IPS-15b (cell line): ENCODE measurements at regions not wholly inside any gene's neighbourhood (a gene's known extent, or its start where the extent isn't known, plus 50 kb on each side); places are given as distances from the start of the nearest gene placed in this dataset.

Experiments used
- H3K27me3 ChIP-seq: one replicate; pipeline ENCODE4 v1.6.1; 2013; ENCODE audit warnings: low read length; ENCODE audit not compliant: control insufficient read depth, insufficient read depth
- H3K36me3 ChIP-seq: one replicate; pipeline ENCODE4 v1.6.1; 2013; ENCODE audit warnings: low read length; ENCODE audit not compliant: control insufficient read depth, insufficient read depth
- H3K4me1 ChIP-seq: one replicate; pipeline ENCODE4 v1.6.1; 2013; ENCODE audit warnings: mild to moderate bottlenecking, low read length; ENCODE audit not compliant: control insufficient read depth, insufficient read depth
- H3K4me3 ChIP-seq: one replicate; pipeline ENCODE4 v1.5.1; 2013; ENCODE audit warnings: low read depth, low read length
- H3K9ac ChIP-seq: one replicate; pipeline ENCODE4 v1.6.1; 2013; ENCODE audit warnings: low read depth, mild to moderate bottlenecking, low read length
- H3K9me3 ChIP-seq: one replicate; pipeline ENCODE4 v1.6.1; 2013; ENCODE audit warnings: mild to moderate bottlenecking, low read length; ENCODE audit not compliant: control insufficient read depth, insufficient read depth

GRCh38 chr10:2914741-2915140 is 152.6 kb upstream of the PFKP start:
- Histone ChIP-seq H3K4me3 (no peak overlapping the region), H3K9ac (no peak overlapping the region), H3K9me3 (no peaks in the 10 kb centered on the region), H3K36me3 (no peaks in the 10 kb centered on the region), H3K27me3 (no peaks in the 10 kb centered on the region), H3K4me1 (peaks cover 5% of the 10 kb centered on the region)

- Histone ChIP-seq H3K27me3 (no peaks in the 10 kb centered on the region), H3K4me1 (no peaks in the 10 kb centered on the region), H3K4me3 (no peak overlapping the region), H3K9ac (no peak overlapping the region), H3K36me3 (no peaks in the 10 kb centered on the region), H3K9me3 (no peaks in the 10 kb centered on the region)
Observed at GRCh38 chr10:2913474-2913873, 153.9 kb upstream of the PFKP start.

- no peaks in the 10 kb centered on the region for H3K27me3 ChIP-seq
- no peak overlapping the region for H3K9ac ChIP-seq
Observed at GRCh38 chr10:2910656-2911055, 156.7 kb upstream of the PFKP start.

GRCh38 chr10:2909921-2910320 is 157.4 kb upstream of the PFKP start:
- H3K36me3 ChIP-seq: no peaks in the 10 kb centered on the region
- H3K27me3 ChIP-seq: no peaks in the 10 kb centered on the region
- no peak overlapping the region for H3K4me3 ChIP-seq
- H3K9me3 ChIP-seq: no peaks in the 10 kb centered on the region
- no peaks in the 10 kb centered on the region for H3K4me1 ChIP-seq
- H3K9ac ChIP-seq: no peak overlapping the region

More at GRCh38 chr10:2910656-2911055, 156.7 kb upstream of the PFKP start:
- Histone ChIP-seq H3K9me3 (no peaks in the 10 kb centered on the region), H3K4me3 (no peak overlapping the region), H3K36me3 (no peaks in the 10 kb centered on the region), H3K4me1 (no peaks in the 10 kb centered on the region)

GRCh38 chr10:2908851-2909630 is 158.3 kb upstream of the PFKP start:
- H3K9me3 ChIP-seq: no peaks in the 10 kb centered on the region
- H3K4me1 ChIP-seq: no peaks in the 10 kb centered on the region
- no peaks in the 10 kb centered on the region for H3K27me3 ChIP-seq
- no peak overlapping the region for H3K9ac ChIP-seq
- H3K36me3 ChIP-seq: no peaks in the 10 kb centered on the region
- no peak overlapping the region for H3K4me3 ChIP-seq

- Histone ChIP-seq H3K4me1 (no peaks in the 10 kb centered on the region), H3K27me3 (no peaks in the 10 kb centered on the region), H3K9ac (no peak overlapping the region), H3K36me3 (no peaks in the 10 kb centered on the region), H3K9me3 (no peaks in the 10 kb centered on the region), H3K4me3 (no peak overlapping the region)
Observed at GRCh38 chr10:2906974-2907373, 160.4 kb upstream of the PFKP start.

- Histone ChIP-seq H3K9me3 (no peaks in the 10 kb centered on the region), H3K4me1 (no peaks in the 10 kb centered on the region), H3K36me3 (no peaks in the 10 kb centered on the region), H3K9ac (no peak overlapping the region), H3K27me3 (no peaks in the 10 kb centered on the region), H3K4me3 (no peak overlapping the region)
Observed at GRCh38 chr10:2905851-2906250, 161.5 kb upstream of the PFKP start.

GRCh38 chr10:2900530-2900929 is 166.8 kb upstream of the PFKP start:
- Histone ChIP-seq H3K36me3 (no peaks in the 10 kb centered on the region), H3K4me1 (no peaks in the 10 kb centered on the region), H3K27me3 (no peaks in the 10 kb centered on the region), H3K4me3 (no peak overlapping the region), H3K9me3 (no peaks in the 10 kb centered on the region), H3K9ac (no peak overlapping the region)

- H3K9ac ChIP-seq: no peak overlapping the region
- no peaks in the 10 kb centered on the region for H3K27me3 ChIP-seq
- H3K4me3 ChIP-seq: no peak overlapping the region
Observed at GRCh38 chr10:2899246-2899951, 167.9 kb upstream of the PFKP start.

GRCh38 chr10:2898509-2898860 is 168.9 kb upstream of the PFKP start:
- no peaks in the 10 kb centered on the region for H3K4me1 ChIP-seq

More at GRCh38 chr10:2899246-2899951, 167.9 kb upstream of the PFKP start:
- H3K36me3 ChIP-seq: no peaks in the 10 kb centered on the region
- H3K9me3 ChIP-seq: no peaks in the 10 kb centered on the region
- no peaks in the 10 kb centered on the region for H3K4me1 ChIP-seq

GRCh38 chr10:2897619-2898508 is 169.5 kb upstream of the PFKP start:
- Histone ChIP-seq H3K36me3 (no peaks in the 10 kb centered on the region), H3K4me1 (no peaks in the 10 kb centered on the region), H3K4me3 (no peak overlapping the region), H3K27me3 (no peaks in the 10 kb centered on the region), H3K9me3 (no peaks in the 10 kb centered on the region), H3K9ac (no peak overlapping the region)

More at GRCh38 chr10:2898509-2898860, 168.9 kb upstream of the PFKP start:
- H3K9ac ChIP-seq: no peak overlapping the region
- no peaks in the 10 kb centered on the region for H3K9me3 ChIP-seq
- H3K36me3 ChIP-seq: no peaks in the 10 kb centered on the region
- no peak overlapping the region for H3K4me3 ChIP-seq
- H3K27me3 ChIP-seq: no peaks in the 10 kb centered on the region
